ENCODE measurements at regions not wholly inside any gene's neighbourhood (a gene's known extent, or its start where the extent isn't known, plus 50 kb on each side); places are given as distances from the start of the nearest gene placed in this dataset.

DNA sequence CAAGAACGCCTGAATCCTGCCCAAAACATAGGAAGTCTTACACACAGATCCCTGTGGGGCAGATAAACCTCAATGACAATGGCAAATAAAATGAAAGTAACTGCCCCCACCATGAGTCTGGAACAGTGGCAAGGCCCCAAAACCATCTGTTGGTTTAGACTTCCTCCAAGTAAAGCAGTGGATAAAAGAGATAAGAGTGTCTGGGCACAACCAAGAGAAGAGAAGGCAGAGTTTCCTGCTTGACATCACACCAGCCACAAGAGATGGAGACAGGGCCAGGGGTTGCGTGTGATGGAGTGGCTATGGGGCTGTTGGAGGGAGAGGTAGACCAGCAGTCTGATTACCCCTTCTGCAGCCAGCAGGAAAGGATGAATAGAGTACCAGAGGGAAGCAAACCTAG, 212.1 kb upstream of the POU3F3 start:
- no peaks in the 10 kb centered on the region for H4K20me1 ChIP-seq (ENCODE audit: insufficient read depth)
- no peak overlapping the region for H3K27ac ChIP-seq (ENCODE audit: low read depth in 2 of 2, low read length in 1 of 2)
- H3K79me2 ChIP-seq (ENCODE audit: insufficient read depth) = no peaks in the 10 kb centered on the region
- H3K4me2 ChIP-seq = no peak overlapping the region
- TF ChIP-seq IRF3 (IDR thresholded peaks at IDR 0.05; ENCODE audit: low read depth, low read length) = no peak
- no peak for TF ChIP-seq YY1 (IDR thresholded peaks at IDR 0.05; ENCODE audit: low read depth)
- no peak for TF ChIP-seq NFIC (IDR thresholded peaks at IDR 0.05; ENCODE audit: borderline replicate concordance)
- no peak for TF ChIP-seq TEAD4 (IDR thresholded peaks at IDR 0.05; ENCODE audit: borderline replicate concordance, insufficient read depth)
- no peak for TF ChIP-seq FOSL2 (IDR thresholded peaks at IDR 0.05; ENCODE audit: borderline replicate concordance, low read depth)
- TF ChIP-seq, protein P1, sequence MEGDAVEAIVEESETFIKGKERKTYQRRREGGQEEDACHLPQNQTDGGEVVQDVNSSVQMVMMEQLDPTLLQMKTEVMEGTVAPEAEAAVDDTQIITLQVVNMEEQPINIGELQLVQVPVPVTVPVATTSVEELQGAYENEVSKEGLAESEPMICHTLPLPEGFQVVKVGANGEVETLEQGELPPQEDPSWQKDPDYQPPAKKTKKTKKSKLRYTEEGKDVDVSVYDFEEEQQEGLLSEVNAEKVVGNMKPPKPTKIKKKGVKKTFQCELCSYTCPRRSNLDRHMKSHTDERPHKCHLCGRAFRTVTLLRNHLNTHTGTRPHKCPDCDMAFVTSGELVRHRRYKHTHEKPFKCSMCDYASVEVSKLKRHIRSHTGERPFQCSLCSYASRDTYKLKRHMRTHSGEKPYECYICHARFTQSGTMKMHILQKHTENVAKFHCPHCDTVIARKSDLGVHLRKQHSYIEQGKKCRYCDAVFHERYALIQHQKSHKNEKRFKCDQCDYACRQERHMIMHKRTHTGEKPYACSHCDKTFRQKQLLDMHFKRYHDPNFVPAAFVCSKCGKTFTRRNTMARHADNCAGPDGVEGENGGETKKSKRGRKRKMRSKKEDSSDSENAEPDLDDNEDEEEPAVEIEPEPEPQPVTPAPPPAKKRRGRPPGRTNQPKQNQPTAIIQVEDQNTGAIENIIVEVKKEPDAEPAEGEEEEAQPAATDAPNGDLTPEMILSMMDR (IDR thresholded peaks at IDR 0.05) = no peak
- no peak for TF ChIP-seq PBX3 (IDR thresholded peaks at IDR 0.05)
- no peak for TF ChIP-seq POLR2AphosphoS5 (IDR thresholded peaks at IDR 0.05; ENCODE audit: low read depth, low read length)
- TF ChIP-seq MAX (IDR thresholded peaks at IDR 0.05; ENCODE audit: low read depth) = no peak
- TF ChIP-seq FOXM1 (IDR thresholded peaks at IDR 0.05; ENCODE audit: low read depth) = no peak
- TF ChIP-seq RCOR1 (IDR thresholded peaks at IDR 0.05; ENCODE audit: low read length) = no peak
- POLR2A ChIA-PET = no interaction called here
- H3K9ac ChIP-seq = no peak overlapping the region
- H2AFZ ChIP-seq (ENCODE audit: low read depth) = no peak overlapping the region
- no peaks in the 10 kb centered on the region for H3K9me2 ChIP-seq
- no peaks in the 10 kb centered on the region for H3F3A ChIP-seq (replicated peaks; ENCODE audit: insufficient read depth)
- peaks cover 0 to 27% of the 10 kb centered on the region in 2 experiments; a peak in 2 of 4 replicates for H3K4me1 ChIP-seq (ENCODE audit: control insufficient read depth in 1 of 2, insufficient read depth in 2 of 2, low read depth in 1 of 2, low read length in 1 of 2)
- WGBS (ENCODE audit: low lambda C conversion rate) = 17% methylated on average over 2 of the region's 2 CpGs
- no peaks in the 10 kb centered on the region for H3K36me3 ChIP-seq (replicated peaks in 1 of 2; ENCODE audit: control insufficient read depth in 1 of 2, insufficient read depth in 2 of 2, low read length in 1 of 2)
- H3K4me3 ChIP-seq (ENCODE audit: low read depth in 2 of 2, low read length in 1 of 2) = no peak overlapping the region
- no peaks in the 10 kb centered on the region for H3K9me3 ChIP-seq
- H3K27me3 ChIP-seq (ENCODE audit: insufficient read depth) = no peaks in the 10 kb centered on the region
- DNase-seq = no peak
- CTCF ChIA-PET = no interaction called here

DNA sequence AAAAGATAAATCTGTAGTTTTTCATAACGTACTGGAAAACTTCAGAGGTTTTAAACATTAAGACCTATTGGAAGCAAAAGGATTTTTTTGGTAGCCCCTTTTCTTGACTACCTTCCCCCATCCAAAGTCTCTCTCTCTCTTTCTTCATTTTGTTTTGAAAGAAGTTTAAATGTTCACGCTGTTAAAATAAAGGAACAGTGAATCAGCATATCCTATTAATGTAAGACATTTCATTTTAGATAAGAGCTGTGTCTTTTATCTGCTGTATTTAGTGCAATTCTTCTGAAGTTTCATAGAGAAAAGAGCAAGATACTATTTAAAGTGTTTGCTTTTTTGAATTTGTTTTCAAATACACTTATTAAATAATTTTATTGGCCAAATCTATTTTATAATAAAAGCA, 205.5 kb upstream of the POU3F3 start:
- H3K4me2 ChIP-seq = no peak overlapping the region
- POLR2A ChIA-PET = no interaction called here
- H3F3A ChIP-seq (replicated peaks; ENCODE audit: insufficient read depth) = no peaks in the 10 kb centered on the region
- no peaks in the 10 kb centered on the region; a peak in 1 of 4 replicates for H3K4me1 ChIP-seq (ENCODE audit: control insufficient read depth in 1 of 2, insufficient read depth in 2 of 2, low read depth in 1 of 2, low read length in 1 of 2)
- no peaks in the 10 kb centered on the region for H3K27me3 ChIP-seq (ENCODE audit: insufficient read depth)
- TF ChIP-seq FOSL2 (IDR thresholded peaks at IDR 0.05; ENCODE audit: borderline replicate concordance, low read depth) (no peak), FOXM1 (IDR thresholded peaks at IDR 0.05; ENCODE audit: low read depth) (no peak), EZH2phosphoT487 (IDR thresholded peaks at IDR 0.05; ENCODE audit: borderline replicate concordance, low read depth) (no peak), RXRA (IDR thresholded peaks at IDR 0.05; ENCODE audit: borderline replicate concordance, low read depth) (no peak), SMC3 (IDR thresholded peaks at IDR 0.05; ENCODE audit: low read depth, low read length) (no peak), RCOR1 (IDR thresholded peaks at IDR 0.05; ENCODE audit: low read length) (no peak), TAF1 (IDR thresholded peaks at IDR 0.05; ENCODE audit: borderline replicate concordance, low read depth, low read length) (no peak), YY1 (IDR thresholded peaks at IDR 0.05; ENCODE audit: low read depth) (no peak), USF2 (IDR thresholded peaks at IDR 0.05; ENCODE audit: borderline replicate concordance, low read depth, low read length) (no peak), EP300 (IDR thresholded peaks at IDR 0.05; ENCODE audit: borderline replicate concordance in 1 of 2, low read depth in 1 of 2, low read length in 1 of 2) (no peak)
- H2AFZ ChIP-seq (ENCODE audit: low read depth) = no peak overlapping the region
- no peaks in the 10 kb centered on the region for H3K36me3 ChIP-seq (replicated peaks in 1 of 2; ENCODE audit: control insufficient read depth in 1 of 2, insufficient read depth in 2 of 2, low read length in 1 of 2)
- no peak overlapping the region for H3K4me3 ChIP-seq (ENCODE audit: low read depth in 2 of 2, low read length in 1 of 2)
- no peak overlapping the region for H3K27ac ChIP-seq (ENCODE audit: low read depth in 2 of 2, low read length in 1 of 2)
- CTCF ChIA-PET = interaction anchor here (1.5 kb wide), 1 partner anchor 201 kb away, joined by 5 read pairs; no protein-coding TSS in a partner anchor
- H4K20me1 ChIP-seq (ENCODE audit: insufficient read depth) = no peaks in the 10 kb centered on the region
- 20% methylated on average over 2 of the region's 2 CpGs for WGBS (ENCODE audit: low lambda C conversion rate)
- no peaks in the 10 kb centered on the region for H3K79me2 ChIP-seq (ENCODE audit: insufficient read depth)
- H3K9me2 ChIP-seq = no peaks in the 10 kb centered on the region
- H3K9ac ChIP-seq = no peak overlapping the region
- no peak for DNase-seq
- no peaks in the 10 kb centered on the region for H3K9me3 ChIP-seq
